Endothelial cell of umbilical vein (primary cell): ENCODE measurements at regions not wholly inside any gene's neighbourhood (a gene's known extent, or its start where the extent isn't known, plus 50 kb on each side); places are given as distances from the start of the nearest gene placed in this dataset.

Experiments
- BruUV-seq: library from RNA; stranded (reverse); fragments of 400-500 nt; replicated peaks from 2 replicates; lab custom pipeline; 2021; lab: Mats Ljungman, UMichigan
- CTCF ChIA-PET: fragments of 300-600, 350-600 bp; sonication (Branson Sonifier 250); formaldehyde crosslinking; loops from one replicate; lab custom pipeline; 2021; ENCODE audit warnings: antibody characterized with exemption, inconsistent platforms; lab: Charles Lee
- POLR2A ChIA-PET: fragments of 300-600, 350-600 bp; sonication (Branson Sonifier 250); formaldehyde crosslinking; loops from one replicate; lab custom pipeline; 2021; ENCODE audit warnings: antibody characterized with exemption, inconsistent platforms; lab: Charles Lee
- DNase-seq: peaks from one replicate; pipeline ENCODE4 v3.0.0-alpha.2; 2011; ENCODE audit warnings: low read depth, low spot score
- FAIRE-seq: peaks from 2 replicates; lab custom pipeline; 2011; peaks lifted over from hg19 to GRCh38; lab: Jason Lieb, UNC
- H2AFZ ChIP-seq: 2 replicates; pipeline ENCODE4 v1.6.0; 2012; ENCODE audit warnings: low read depth, low read length, control low read depth, inconsistent platforms
- H3K27ac ChIP-seq: 2 replicates; pipeline ENCODE4 v1.5.1; 2011; ENCODE audit warnings: low read depth, mild to moderate bottlenecking, control low read depth, low read length, moderate library complexity; ENCODE audit not compliant: insufficient read depth
- H3K27me3 ChIP-seq, 2 experiments: 2 replicates each; pipeline versions ENCODE4 v1.6.0 to v1.6.1; 2011; ENCODE audit warnings: low read length in 2 of 2, mixed read lengths in 1 of 2; ENCODE audit not compliant: control insufficient read depth in 2 of 2, insufficient read depth in 2 of 2
- H3K36me3 ChIP-seq, 2 experiments: 2 replicates in 1 of 2; 3 replicates in 1 of 2; pipeline ENCODE4 v1.5.1; 2011; ENCODE audit warnings: low read length in 2 of 2, mild to moderate bottlenecking in 1 of 2, moderate library complexity in 1 of 2; ENCODE audit not compliant: control insufficient read depth in 2 of 2, insufficient read depth in 2 of 2; ENCODE audit errors: extremely low read depth in 1 of 2
- H3K4me1 ChIP-seq: 3 replicates; pipeline ENCODE4 v1.5.1; 2011; ENCODE audit warnings: mild to moderate bottlenecking, low read length; ENCODE audit not compliant: control insufficient read depth, insufficient read depth; ENCODE audit errors: extremely low read depth
- H3K4me2 ChIP-seq: 2 replicates; pipeline ENCODE4 v1.6.1; 2011; ENCODE audit warnings: low read length, control low read depth, mixed read lengths; ENCODE audit not compliant: insufficient read depth
- H3K4me3 ChIP-seq, 3 experiments: fragments of 200-600 bp in 1 of 3; sonication (generic), shearing (Covaris generic) in 1 of 3; replicated peaks in 1 of 3; 2 replicates each; pipeline ENCODE4 v1.5.1; 2011 to 2016; ENCODE audit warnings: control low read depth in 3 of 3, low read length in 3 of 3, mild to moderate bottlenecking in 2 of 3, inconsistent platforms in 1 of 3, low read depth in 1 of 3, moderate library complexity in 1 of 3; ENCODE audit not compliant: insufficient read depth in 1 of 3
- H3K79me2 ChIP-seq: 2 replicates; pipeline ENCODE4 v1.6.0; 2012; ENCODE audit warnings: low read length, inconsistent platforms; ENCODE audit not compliant: control insufficient read depth, insufficient read depth
- H3K9ac ChIP-seq: replicated peaks from 2 replicates; pipeline ENCODE3; 2011; ENCODE audit warnings: low read length, control low read depth; ENCODE audit not compliant: insufficient read depth; ENCODE audit errors: extremely low read depth
- H3K9me1 ChIP-seq: replicated peaks from 3 replicates; pipeline ENCODE4 v1.6.0; 2011; ENCODE audit warnings: mild to moderate bottlenecking, low read length; ENCODE audit not compliant: control insufficient read depth, insufficient read depth; ENCODE audit errors: extremely low read depth
- H3K9me3 ChIP-seq: replicated peaks from 2 replicates; pipeline ENCODE4 v1.5.1; 2012; ENCODE audit warnings: low read length, inconsistent platforms; ENCODE audit not compliant: control insufficient read depth, insufficient read depth
- H4K20me1 ChIP-seq: replicated peaks from 2 replicates; pipeline ENCODE3; 2011; ENCODE audit warnings: mild to moderate bottlenecking, low read length; ENCODE audit not compliant: control insufficient read depth, insufficient read depth; ENCODE audit errors: extremely low read depth
- CTCF ChIP-seq, 2 donors: IDR thresholded peaks; 1 replicate in 1 of 2; 2 replicates in 1 of 2; pipeline ENCODE4 v1.5.1; 2011; ENCODE audit warnings: low read length in 2 of 2, mild to moderate bottlenecking in 2 of 2, moderate library complexity in 2 of 2, control low read depth in 1 of 2, inconsistent platforms in 1 of 2, low read depth in 1 of 2; ENCODE audit not compliant: insufficient read depth in 1 of 2; ENCODE audit errors: extremely low read depth in 1 of 2
- EZH2 ChIP-seq: IDR thresholded peaks from 2 replicates; pipeline ENCODE4 v1.6.1; 2012; ENCODE audit warnings: borderline replicate concordance, low read depth, mild to moderate bottlenecking, moderate library complexity, low read length, inconsistent platforms; ENCODE audit not compliant: severe bottlenecking
- FOS ChIP-seq: IDR thresholded peaks from 2 replicates; pipeline ENCODE4 v1.6.1; 2011; ENCODE audit warnings: mild to moderate bottlenecking, low read length, moderate library complexity, borderline replicate concordance; ENCODE audit not compliant: insufficient read depth
- GATA2 ChIP-seq: IDR thresholded peaks from 2 replicates; pipeline ENCODE4 v1.7.0; 2011; ENCODE audit warnings: low read depth, mild to moderate bottlenecking, moderate library complexity, mixed read lengths, low read length; ENCODE audit not compliant: insufficient read length, insufficient read depth
- JUN ChIP-seq: IDR thresholded peaks from 2 replicates; pipeline ENCODE4 v1.6.1; 2011; ENCODE audit warnings: borderline replicate concordance, low read depth; ENCODE audit not compliant: insufficient read length, insufficient read depth
- MAX ChIP-seq: IDR thresholded peaks from 2 replicates; pipeline ENCODE4 v1.6.1; 2011; ENCODE audit not compliant: insufficient read depth, insufficient read length
- MYC ChIP-seq: IDR thresholded peaks from one replicate; pipeline ENCODE4 v1.6.1; 2011; ENCODE audit warnings: mild to moderate bottlenecking, low read depth, low read length
- POLR2A ChIP-seq: IDR thresholded peaks from 2 replicates; pipeline ENCODE4 v1.6.1; 2012; ENCODE audit warnings: low read depth, mild to moderate bottlenecking, control low read depth, low read length
- POLR2AphosphoS5 ChIP-seq: IDR thresholded peaks from 2 replicates; pipeline ENCODE4 v1.6.1; 2012; ENCODE audit warnings: low read depth, mild to moderate bottlenecking, control low read depth, low read length, moderate library complexity; ENCODE audit not compliant: insufficient read depth
- dilution Hi-C: fragments of 300-500 bp; cut with MboI; formaldehyde crosslinking; loops from one replicate; pipeline ENCODE4 v1.15.0; 2019; ENCODE audit warnings: low sequenced_read_pairs; ENCODE audit not compliant: extremely low pct_ligation_motif_present
- intact Hi-C: fragments of 100-400 bp; cut with micrococcal nuclease; formaldehyde crosslinking; loops from one replicate; pipeline ENCODE4 v1.10.0; 2022

GRCh38 chr2:66322506-66323260 is 112.2 kb upstream of the MEIS1 start:
- no peaks in the 10 kb centered on the region for H4K20me1 ChIP-seq
- ChIA-PET CTCF (no interaction called here), POLR2A (no interaction called here)
- no peak overlapping the region for H3K27ac ChIP-seq
- intact Hi-C loops: no loop called here
- no peaks in the 10 kb centered on the region for H3K4me1 ChIP-seq
- BruUV-seq: no TSS peak
- H3K9me3 ChIP-seq: no peaks in the 10 kb centered on the region
- dilution Hi-C loops: no loop called here
- H3K36me3 ChIP-seq: no peaks in the 10 kb centered on the region
- H3K79me2 ChIP-seq: no peaks in the 10 kb centered on the region
- TF ChIP-seq POLR2A (no peak), MAX (no peak), POLR2AphosphoS5 (no peak), MYC (no peak), EZH2 (no peak), CTCF (IDR thresholded peaks at IDR 0.05; ENCODE audit: extremely low read depth in 1 of 2, insufficient read depth in 1 of 2, low read depth in 1 of 2, low read length in 2 of 2) (no peak), FOS (no peak), JUN (no peak), GATA2 (no peak)
- H3K9me1 ChIP-seq: no peaks in the 10 kb centered on the region
- DNase-seq: no peak
- H3K4me2 ChIP-seq: no peak overlapping the region
- no peak overlapping the region for H3K4me3 ChIP-seq
- no peak overlapping the region for H3K9ac ChIP-seq
- FAIRE-seq: no peak
- H2AFZ ChIP-seq: no peak overlapping the region
- H3K27me3 ChIP-seq: no peaks in the 10 kb centered on the region
